GM20000 (cell line): ENCODE measurements at regions not wholly inside any gene's neighbourhood (a gene's known extent, or its start where the extent isn't known, plus 50 kb on each side); places are given as distances from the start of the nearest gene placed in this dataset.

Experiments
- DNase-seq: peaks from one replicate; pipeline ENCODE4 v3.0.0; 2012; ENCODE audit warnings: low spot score
- CTCF ChIP-seq: IDR thresholded peaks from 2 replicates; pipeline ENCODE4 v1.5.1; 2012; ENCODE audit warnings: mild to moderate bottlenecking, control low read depth; ENCODE audit errors: extremely low read depth, missing control alignments

DNA sequence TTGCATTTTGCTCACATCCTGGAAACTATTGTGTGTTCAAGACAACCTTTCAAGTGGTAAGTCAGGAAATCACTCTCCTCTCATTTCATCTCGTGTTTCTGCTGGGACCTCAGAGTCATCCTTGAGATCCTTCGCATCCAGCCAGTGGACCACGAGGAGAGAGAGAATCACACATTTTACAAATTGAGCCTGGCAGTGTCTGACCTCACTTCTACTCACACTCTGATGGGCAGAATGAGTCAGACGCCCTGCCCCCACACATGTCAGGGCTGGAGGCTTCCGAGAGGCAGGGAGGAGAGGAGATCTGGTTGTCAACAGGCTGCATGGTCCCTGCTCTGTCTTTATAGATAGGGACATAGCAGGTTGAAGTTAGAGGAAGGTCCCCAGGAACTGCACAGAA is 509.7 kb downstream of the AJAP1 start:
- DNase-seq = no peak
- no peak for TF ChIP-seq CTCF

GRCh38 chr1:5161372-5161771 is 507.0 kb downstream of the AJAP1 start:
- DNase-seq = no peak
- no peak for TF ChIP-seq CTCF

GRCh38 chr1:5157175-5157574 is 502.8 kb downstream of the AJAP1 start:
- no peak for TF ChIP-seq CTCF
- no peak for DNase-seq

DNA sequence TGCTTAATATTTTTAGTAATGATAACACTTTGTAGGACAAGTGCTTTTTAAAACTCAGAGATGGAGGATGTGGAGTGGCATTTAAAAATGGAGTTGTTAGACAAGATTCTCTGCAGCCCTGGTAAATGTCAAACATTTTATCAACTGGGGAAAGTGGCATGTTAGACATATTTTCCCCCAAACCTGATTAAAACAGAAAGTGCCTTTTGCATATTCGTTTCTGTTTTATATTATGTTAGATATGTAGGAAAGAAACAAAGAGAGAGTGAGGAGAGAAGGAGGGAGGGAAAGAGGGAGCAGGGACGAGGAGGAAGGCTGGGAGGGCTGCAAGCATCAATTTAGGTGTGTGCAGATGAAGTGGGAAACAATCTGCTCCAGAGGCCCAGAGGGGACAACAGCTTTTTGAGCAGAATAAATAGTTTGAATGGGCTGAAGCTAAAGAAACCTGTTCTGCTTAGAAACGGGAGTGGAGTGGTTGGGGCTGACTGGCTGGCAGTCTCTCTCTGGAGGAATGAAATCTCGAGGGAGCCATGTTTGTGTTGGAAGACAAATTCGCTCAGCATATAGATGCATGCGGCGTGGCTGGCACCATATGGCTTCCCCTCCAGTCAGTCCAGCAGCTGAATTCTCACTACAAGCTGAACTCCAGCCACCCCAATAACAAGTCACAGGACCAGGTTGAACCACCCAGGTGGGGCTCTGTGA is 502.2 kb downstream of the AJAP1 start:
- TF ChIP-seq CTCF = no peak
- DNase-seq = no peak

- TF ChIP-seq CTCF = no peak
Measured at GRCh38 chr1:5151511-5151910, 497.1 kb downstream of the AJAP1 start.

DNA sequence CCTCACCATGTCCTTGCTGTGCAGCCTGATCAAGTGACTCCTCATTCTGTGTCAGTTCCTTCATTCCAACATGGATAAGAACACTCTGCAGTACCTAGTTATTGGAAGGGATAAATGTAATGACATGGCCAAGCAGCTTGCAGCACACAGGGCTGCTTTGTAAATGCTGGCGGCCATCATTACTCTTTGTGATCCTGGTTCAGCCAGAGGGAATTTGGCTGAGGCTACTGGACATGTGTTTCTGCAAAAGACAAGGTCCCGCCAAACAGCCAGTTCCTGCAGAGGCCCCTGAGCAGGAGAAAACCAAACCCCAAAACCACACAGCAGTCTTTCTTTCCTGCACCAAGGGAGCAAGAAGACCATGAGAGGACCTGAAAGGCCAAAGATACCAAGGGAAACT is 495.8 kb downstream of the AJAP1 start:
- no peak for DNase-seq
- TF ChIP-seq CTCF = no peak

More at GRCh38 chr1:5151511-5151910, 497.1 kb downstream of the AJAP1 start:
- no peak for DNase-seq

GRCh38 chr1:5147806-5148205 is 493.4 kb downstream of the AJAP1 start:
- TF ChIP-seq CTCF = no peak

More at GRCh38 chr1:5147806-5148205, 493.4 kb downstream of the AJAP1 start:
- no peak for DNase-seq
